22Rv1 (cell line): ENCODE measurements at regions not wholly inside any gene's neighbourhood (a gene's known extent, or its start where the extent isn't known, plus 50 kb on each side); places are given as distances from the start of the nearest gene placed in this dataset.

Experiments
- ZFX ChIP-seq: fragments of 450-650 bp; IDR thresholded peaks from 2 replicates; pipeline ENCODE4 v1.6.1; 2017; ENCODE audit warnings: antibody characterized with exemption, borderline replicate concordance
- TF ChIP-seq, protein P1 (sequence below): fragments of 450-650 bp; IDR thresholded peaks from 2 replicates; pipeline ENCODE4 v1.5.1; 2017; ENCODE audit warnings: mild to moderate bottlenecking

DNA sequence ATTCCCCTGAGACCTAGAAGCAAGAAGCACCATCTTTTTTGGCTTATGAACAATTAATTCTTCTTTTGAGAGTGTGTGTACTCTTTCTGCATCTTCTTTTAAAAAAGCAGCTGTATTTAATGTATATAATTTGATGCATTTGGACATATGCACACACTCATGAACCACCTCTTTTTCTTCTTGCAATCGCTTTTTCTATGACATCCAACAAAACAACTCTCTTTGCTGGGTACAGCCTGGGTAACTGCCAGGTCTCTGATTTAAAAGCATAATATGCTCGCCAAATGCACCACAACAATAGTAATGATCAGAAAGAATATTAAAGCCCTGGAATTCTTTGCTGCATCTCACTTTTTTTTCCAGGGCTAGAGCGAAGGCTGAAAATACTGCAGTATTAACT lies 97.3 kb downstream of the HAPSTR1 start:
- TF ChIP-seq, protein P1, sequence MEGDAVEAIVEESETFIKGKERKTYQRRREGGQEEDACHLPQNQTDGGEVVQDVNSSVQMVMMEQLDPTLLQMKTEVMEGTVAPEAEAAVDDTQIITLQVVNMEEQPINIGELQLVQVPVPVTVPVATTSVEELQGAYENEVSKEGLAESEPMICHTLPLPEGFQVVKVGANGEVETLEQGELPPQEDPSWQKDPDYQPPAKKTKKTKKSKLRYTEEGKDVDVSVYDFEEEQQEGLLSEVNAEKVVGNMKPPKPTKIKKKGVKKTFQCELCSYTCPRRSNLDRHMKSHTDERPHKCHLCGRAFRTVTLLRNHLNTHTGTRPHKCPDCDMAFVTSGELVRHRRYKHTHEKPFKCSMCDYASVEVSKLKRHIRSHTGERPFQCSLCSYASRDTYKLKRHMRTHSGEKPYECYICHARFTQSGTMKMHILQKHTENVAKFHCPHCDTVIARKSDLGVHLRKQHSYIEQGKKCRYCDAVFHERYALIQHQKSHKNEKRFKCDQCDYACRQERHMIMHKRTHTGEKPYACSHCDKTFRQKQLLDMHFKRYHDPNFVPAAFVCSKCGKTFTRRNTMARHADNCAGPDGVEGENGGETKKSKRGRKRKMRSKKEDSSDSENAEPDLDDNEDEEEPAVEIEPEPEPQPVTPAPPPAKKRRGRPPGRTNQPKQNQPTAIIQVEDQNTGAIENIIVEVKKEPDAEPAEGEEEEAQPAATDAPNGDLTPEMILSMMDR: no peak
- TF ChIP-seq ZFX: no peak
